GM12878 (cell line): ENCODE measurements at regions not wholly inside any gene's neighbourhood (a gene's known extent, or its start where the extent isn't known, plus 50 kb on each side); places are given as distances from the start of the nearest gene placed in this dataset.

Experiments used
- ATAC-seq: fragments of 200-7000 bp; cut with Tn5 transposase; 3 replicates; pipeline ENCODE4 v1.9.1; 2020; ENCODE audit warnings: mild to moderate bottlenecking, moderate library complexity
- BruUV-seq: library from RNA; stranded (reverse); fragments of 400-500 nt; replicated peaks from 2 replicates; lab custom pipeline; 2021; lab: Mats Ljungman, UMichigan
- CTCF ChIA-PET: fragments of 300-600 bp; sonication (Branson Sonifier 250); formaldehyde crosslinking; extraction: SDS; loops from one replicate; lab custom pipeline; 2021; ENCODE audit warnings: inconsistent platforms; lab: Yijun Ruan, JAX
- POLR2A ChIA-PET: fragments of 350-600 bp; formaldehyde crosslinking; extraction: SDS; loops from one replicate; lab custom pipeline; 2021; ENCODE audit warnings: inconsistent platforms; lab: Charles Lee
- RAD21 ChIA-PET: fragments of 300-600 bp; sonication (Branson Sonifier 250); formaldehyde crosslinking; loops from one replicate; lab custom pipeline; 2023; ENCODE audit warnings: antibody characterized with exemption; ENCODE audit not compliant: unreplicated experiment; lab: Charles Lee
- SMC1A ChIA-PET: fragments of 300-600 bp; sonication (Branson Sonifier 250); formaldehyde crosslinking; loops from one replicate; lab custom pipeline; 2023; ENCODE audit not compliant: unreplicated experiment, uncharacterized antibody; lab: Charles Lee
- DNase-seq: peaks from one replicate; pipeline ENCODE4 v3.0.0-alpha.2; 2011; ENCODE audit warnings: low read depth, low spot score
- FAIRE-seq: peaks from 3 replicates; lab custom pipeline; 2011; peaks lifted over from hg19 to GRCh38; lab: Jason Lieb, UNC
- H2AFZ ChIP-seq: 2 replicates; pipeline ENCODE4 v1.6.0; 2011; ENCODE audit warnings: low read depth, low read length, control low read depth; ENCODE audit not compliant: control insufficient read depth
- H3K27ac ChIP-seq: 2 replicates; pipeline ENCODE4 v1.5.1; 2011; ENCODE audit warnings: control low read depth; ENCODE audit not compliant: control insufficient read depth, insufficient read depth
- H3K27me3 ChIP-seq, 2 experiments: replicated peaks in 1 of 2; 2 replicates each; pipeline versions ENCODE4 v1.6.0 to v1.6.1; 2011; ENCODE audit warnings: low read length in 1 of 2; ENCODE audit not compliant: control insufficient read depth in 2 of 2, insufficient read depth in 2 of 2
- H3K36me3 ChIP-seq, 2 experiments: 2 replicates each; pipeline ENCODE4 v1.5.1; 2011; ENCODE audit warnings: low read length in 1 of 2; ENCODE audit not compliant: control insufficient read depth in 2 of 2, insufficient read depth in 2 of 2
- H3K4me1 ChIP-seq: 2 replicates; pipeline ENCODE4 v1.6.1; 2011; ENCODE audit warnings: mild to moderate bottlenecking, low read length, moderate library complexity, mixed read lengths; ENCODE audit not compliant: control insufficient read depth, insufficient read depth
- H3K4me2 ChIP-seq: 2 replicates; pipeline ENCODE4 v1.6.0; 2011; ENCODE audit warnings: control low read depth; ENCODE audit not compliant: control insufficient read depth, insufficient read depth
- H3K4me3 ChIP-seq: fragments of 200-600 bp; sonication (generic); 2 replicates; pipeline ENCODE4 v1.5.1; 2016
- H3K79me2 ChIP-seq: 2 replicates; pipeline ENCODE4 v1.6.0; 2011; ENCODE audit warnings: low read length; ENCODE audit not compliant: control insufficient read depth, insufficient read depth
- H3K9ac ChIP-seq: 2 replicates; pipeline ENCODE4 v1.8.0; 2011; ENCODE audit warnings: low read length, control low read depth, mixed read lengths; ENCODE audit not compliant: control insufficient read depth, insufficient read depth
- H3K9me3 ChIP-seq: replicated peaks from 3 replicates; pipeline ENCODE4 v1.5.1; 2011; ENCODE audit warnings: mild to moderate bottlenecking, low read length; ENCODE audit not compliant: control insufficient read depth, insufficient read depth
- H4K20me1 ChIP-seq: 2 replicates; pipeline ENCODE4 v1.6.0; 2011; ENCODE audit not compliant: control insufficient read depth, insufficient read depth
- EZH2 ChIP-seq: IDR thresholded peaks from 2 replicates; pipeline ENCODE4 v1.6.1; 2012; ENCODE audit warnings: low read depth, mild to moderate bottlenecking, control low read depth, inconsistent platforms, low read length, borderline replicate concordance; ENCODE audit not compliant: control insufficient read depth
- HCFC1 ChIP-seq: fragments of 150-350 bp; IDR thresholded peaks from 2 replicates; pipeline ENCODE4 v1.6.1; 2014; ENCODE audit warnings: low read length
- LARP7 ChIP-seq: fragments of 450-650 bp; IDR thresholded peaks from 2 replicates; pipeline ENCODE4 v1.6.1; 2017; ENCODE audit warnings: mild to moderate bottlenecking
- MEF2B ChIP-seq: fragments of 450-650 bp; IDR thresholded peaks from 2 replicates; pipeline ENCODE4 v1.6.1; 2018; ENCODE audit warnings: mild to moderate bottlenecking, moderate library complexity; ENCODE audit not compliant: partially characterized antibody, poor library complexity, severe bottlenecking
- NFYB ChIP-seq: IDR thresholded peaks from 2 replicates; pipeline ENCODE4 v1.6.1; 2011; ENCODE audit warnings: low read depth, mild to moderate bottlenecking, low read length, improper control_type of control experiment, moderate library complexity; ENCODE audit not compliant: insufficient read depth
- PML ChIP-seq: IDR thresholded peaks from 2 replicates; pipeline ENCODE4 v1.6.1; 2012; ENCODE audit warnings: low read length, inconsistent platforms
- RAD51 ChIP-seq: fragments of 450-650 bp; IDR thresholded peaks from 2 replicates; pipeline ENCODE4 v1.6.1; 2016; ENCODE audit warnings: moderate library complexity, mild to moderate bottlenecking, inconsistent platforms
- SMC3 ChIP-seq: IDR thresholded peaks from 2 replicates; pipeline ENCODE4 v1.6.1; 2011; ENCODE audit warnings: low read length, improper control_type of control experiment, borderline replicate concordance
- SRF ChIP-seq, 2 experiments: IDR thresholded peaks; 2 replicates each; pipeline ENCODE4 v1.6.1; 2011; ENCODE audit warnings: low read depth in 2 of 2, low read length in 2 of 2, mild to moderate bottlenecking in 1 of 2, moderate library complexity in 1 of 2
- SUPT20H ChIP-seq: IDR thresholded peaks from 2 replicates; pipeline ENCODE4 v1.6.1; 2011; ENCODE audit warnings: low read depth, mild to moderate bottlenecking, low read length, moderate library complexity, borderline replicate concordance; ENCODE audit not compliant: control insufficient read depth
- TCF7 ChIP-seq: IDR thresholded peaks from 2 replicates; pipeline ENCODE4 v1.6.1; 2014; ENCODE audit warnings: antibody characterized with exemption, borderline replicate concordance
- ZNF384 ChIP-seq: IDR thresholded peaks from 2 replicates; pipeline ENCODE4 v1.6.1; 2012; ENCODE audit warnings: low read depth, mild to moderate bottlenecking, low read length, improper control_type of control experiment, borderline replicate concordance
- ZNF622 ChIP-seq: fragments of 450-650 bp; IDR thresholded peaks from 2 replicates; pipeline ENCODE4 v1.6.1; 2017; ENCODE audit warnings: mild to moderate bottlenecking, inconsistent platforms
- WGBS: methylation state at CpG from one replicate; pipeline ENCODE4 v1.1.6; 2016; ENCODE audit warnings: low lambda C conversion rate; ENCODE audit not compliant: insufficient replicate concordance, insufficient coverage; ENCODE audit errors: missing lambda C conversion rate; 5-methylcytosine and 5-hydroxymethylcytosine counted together
- in situ Hi-C: fragments of 300-500 bp; cut with MboI; formaldehyde crosslinking; loops from 9 replicates; pipeline ENCODE4 v1.14.3; 2018; ENCODE audit warnings: mixed read lengths
- intact Hi-C: fragments of 100-400 bp; cut with micrococcal nuclease; formaldehyde crosslinking; loops from one replicate; pipeline ENCODE4 v1.14.2; 2022; ENCODE audit not compliant: unreplicated experiment
- TF ChIP-seq, protein P1 (sequence below): fragments of 450-650 bp; IDR thresholded peaks from 2 replicates; pipeline ENCODE4 v1.6.1; 2017; ENCODE audit warnings: borderline replicate concordance

DNA sequence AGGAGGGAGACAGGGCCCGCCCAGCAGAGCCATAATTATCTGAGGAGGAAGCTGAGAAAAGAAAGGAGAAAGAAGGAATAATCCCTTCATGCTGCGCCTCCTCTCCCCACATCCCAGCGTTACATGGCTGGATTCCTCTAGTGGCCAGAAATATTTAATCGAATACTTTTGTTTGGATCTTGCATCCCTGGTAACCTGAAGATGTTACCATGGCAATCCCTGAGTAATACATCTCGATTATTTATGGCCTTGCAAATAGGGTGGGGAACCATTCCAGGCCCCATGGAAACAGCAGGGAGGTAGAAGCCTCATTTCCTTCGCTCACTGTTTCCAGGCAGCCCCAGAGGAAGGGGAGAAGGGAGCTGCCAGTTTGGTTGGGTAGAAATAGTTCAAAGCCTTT lies 357.7 kb downstream of the BUD13 start:
- CTCF ChIA-PET = no interaction called here
- POLR2A ChIA-PET = no interaction called here
- Histone ChIP-seq H3K4me1 (no peaks in the 10 kb centered on the region), H3K79me2 (no peaks in the 10 kb centered on the region), H3K9me3 (no peaks in the 10 kb centered on the region), H3K4me2 (no peak overlapping the region), H3K27me3 (peaks cover 2 to 3% of the 10 kb centered on the region in 2 experiments; a peak in 2 of 4 replicates), H3K4me3 (no peak overlapping the region), H3K9ac (no peak overlapping the region), H3K27ac (no peak overlapping the region), H4K20me1 (no peaks in the 10 kb centered on the region)
- no peak for FAIRE-seq
- in situ Hi-C loops (no loop called here), intact Hi-C loops (no loop called here)
- no TSS peak for BruUV-seq
- 26% methylated on average over 6 of the region's 6 CpGs for WGBS
- SMC1A ChIA-PET = no interaction called here
- TF ChIP-seq MEF2B (no peak), SRF (IDR thresholded peaks at IDR 0.05; ENCODE audit: low read depth in 2 of 2, low read length in 2 of 2) (no peak), HCFC1 (no peak), RAD51 (no peak), ZNF384 (no peak), SUPT20H (no peak), EZH2 (no peak), PML (no peak), TCF7 (no peak), SMC3 (no peak), NFYB (no peak), LARP7 (no peak), ZNF622 (no peak)
- TF ChIP-seq, protein P1, sequence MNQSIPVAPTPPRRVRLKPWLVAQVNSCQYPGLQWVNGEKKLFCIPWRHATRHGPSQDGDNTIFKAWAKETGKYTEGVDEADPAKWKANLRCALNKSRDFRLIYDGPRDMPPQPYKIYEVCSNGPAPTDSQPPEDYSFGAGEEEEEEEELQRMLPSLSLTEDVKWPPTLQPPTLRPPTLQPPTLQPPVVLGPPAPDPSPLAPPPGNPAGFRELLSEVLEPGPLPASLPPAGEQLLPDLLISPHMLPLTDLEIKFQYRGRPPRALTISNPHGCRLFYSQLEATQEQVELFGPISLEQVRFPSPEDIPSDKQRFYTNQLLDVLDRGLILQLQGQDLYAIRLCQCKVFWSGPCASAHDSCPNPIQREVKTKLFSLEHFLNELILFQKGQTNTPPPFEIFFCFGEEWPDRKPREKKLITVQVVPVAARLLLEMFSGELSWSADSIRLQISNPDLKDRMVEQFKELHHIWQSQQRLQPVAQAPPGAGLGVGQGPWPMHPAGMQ = no peak
- TF ChIP-seq, all 136 proteins: peak for 0
- ATAC-seq (no peak), DNase-seq (no peak)
- RAD21 ChIA-PET = no interaction called here
- H2AFZ ChIP-seq = no peak overlapping the region
- H3K36me3 ChIP-seq = no peaks in the 10 kb centered on the region
